ENCODE measurements at regions not wholly inside any gene's neighbourhood (a gene's known extent, or its start where the extent isn't known, plus 50 kb on each side); places are given as distances from the start of the nearest gene placed in this dataset.

GRCh38 chr5:87572090-87572489 is 159.4 kb upstream of the CCNH start:
- TF ChIP-seq POLR2A (IDR thresholded peaks at IDR 0.05; ENCODE audit: low read length) (no peak), GATA1 (IDR thresholded peaks at IDR 0.05; ENCODE audit: low read depth, low read length) (no peak)

Measured in erythroblast (primary cell).